K562 (cell line): ENCODE measurements at regions not wholly inside any gene's neighbourhood (a gene's known extent, or its start where the extent isn't known, plus 50 kb on each side); places are given as distances from the start of the nearest gene placed in this dataset.

Experiments
- ATF7 ChIP-seq: fragments of 450-650 bp; IDR thresholded peaks from 2 replicates; pipeline ENCODE4 v1.7.1; 2014; ENCODE audit warnings: mild to moderate bottlenecking, moderate library complexity
- BRD4 ChIP-seq: fragments of 200-600 bp; sonication (generic); IDR thresholded peaks from 2 replicates; pipeline ENCODE4 v1.6.1; 2017; ENCODE audit warnings: inconsistent platforms
- CBFA2T3 ChIP-seq: fragments of 450-650 bp; IDR thresholded peaks from 2 replicates; pipeline ENCODE4 v1.6.1; 2017
- ERF ChIP-seq: fragments of 450-650 bp; formaldehyde crosslinking; IDR thresholded peaks from 2 replicates; pipeline ENCODE4 v1.4.0; 2020; ENCODE audit warnings: mild to moderate bottlenecking, mixed read lengths
- GATA2 ChIP-seq: sonication (generic); formaldehyde crosslinking; IDR thresholded peaks from 2 replicates; pipeline ENCODE4 v1.4.0; 2020; ENCODE audit warnings: mild to moderate bottlenecking, missing genetic modification reagents
- HMBOX1 ChIP-seq: sonication (generic); IDR thresholded peaks from 2 replicates; pipeline ENCODE4 v1.6.1; 2016
- JUN ChIP-seq, 2 experiments: sonication (generic) in 1 of 2; formaldehyde crosslinking in 1 of 2; IDR thresholded peaks; 2 replicates each; pipeline versions ENCODE4 v1.6.1 to v1.8.0; 2012 to 2022; ENCODE audit warnings: borderline replicate concordance in 2 of 2, mild to moderate bottlenecking in 2 of 2, improper control_type of control experiment in 1 of 2, low read depth in 1 of 2, low read length in 1 of 2, missing genetic modification reagents in 1 of 2
- KLF13 ChIP-seq: fragments of 450-650 bp; IDR thresholded peaks from 2 replicates; pipeline ENCODE4 v1.6.1; 2016; ENCODE audit warnings: missing genetic modification characterization, low read depth, mild to moderate bottlenecking, missing compliant biosample characterization, moderate library complexity, borderline replicate concordance
- MECOM ChIP-seq: fragments of 250-450 bp; sonication (Bioruptor Pico); IDR thresholded peaks from 2 replicates; pipeline ENCODE4 v1.8.0; 2022; ENCODE audit warnings: inconsistent platforms
- NFRKB ChIP-seq: fragments of 450-650 bp; IDR thresholded peaks from 2 replicates; pipeline ENCODE4 v1.6.1; 2016; ENCODE audit warnings: low read depth
- NFYB ChIP-seq: IDR thresholded peaks from 2 replicates; pipeline ENCODE4 v1.6.1; 2011; ENCODE audit warnings: mild to moderate bottlenecking, moderate library complexity; ENCODE audit not compliant: insufficient read length; ENCODE audit errors: extremely low read depth
- PCBP2 ChIP-seq: fragments of 200-400 bp; formaldehyde crosslinking; IDR thresholded peaks from 2 replicates; pipeline ENCODE4 v1.6.1; 2018; ENCODE audit warnings: low read length, low read depth, mild to moderate bottlenecking, moderate library complexity; ENCODE audit not compliant: poor library complexity, severe bottlenecking
- PHB ChIP-seq: fragments of 250-450 bp; sonication (Bioruptor Pico); IDR thresholded peaks from 2 replicates; pipeline ENCODE4 v1.5.0; 2021
- POLR2A ChIP-seq: fragments of 450-650 bp; conservative IDR thresholded peaks from 2 replicates; pipeline ENCODE4 v1.6.1; 2016
- SAFB2 ChIP-seq: fragments of 200-400 bp; formaldehyde crosslinking; IDR thresholded peaks from 2 replicates; pipeline ENCODE4 v1.6.1; 2018; ENCODE audit warnings: borderline replicate concordance, low read length, low read depth, moderate library complexity; ENCODE audit not compliant: severe bottlenecking
- STAT5A ChIP-seq: IDR thresholded peaks from 2 replicates; pipeline ENCODE4 v1.6.1; 2012; ENCODE audit warnings: low read length, inconsistent platforms, borderline replicate concordance
- TCF7L2 ChIP-seq: fragments of 150-350 bp; IDR thresholded peaks from 2 replicates; pipeline ENCODE4 v1.6.1; 2016; ENCODE audit warnings: low read depth, mild to moderate bottlenecking, low read length, moderate library complexity
- THAP12 ChIP-seq: fragments of 250-450 bp; sonication (Bioruptor Pico); IDR thresholded peaks from 2 replicates; pipeline ENCODE4 v1.9.0; 2021; ENCODE audit warnings: mild to moderate bottlenecking, inconsistent platforms
- THRAP3 ChIP-seq: fragments of 450-650 bp; IDR thresholded peaks from 2 replicates; pipeline ENCODE4 v1.6.1; 2016; ENCODE audit warnings: mild to moderate bottlenecking, inconsistent platforms, borderline replicate concordance
- ZKSCAN3 ChIP-seq: fragments of 250-450 bp; sonication (Bioruptor Pico); IDR thresholded peaks from 2 replicates; pipeline ENCODE4 v1.4.0; 2020
- ZKSCAN8 ChIP-seq: fragments of 200-800 bp; sonication (Bioruptor generic); IDR thresholded peaks from 2 replicates; pipeline ENCODE4 v1.6.1; 2016; ENCODE audit warnings: missing genetic modification characterization, missing compliant biosample characterization
- ZNF212 ChIP-seq: fragments of 450-650 bp; formaldehyde crosslinking; IDR thresholded peaks from 2 replicates; pipeline ENCODE4 v1.4.0; 2020; ENCODE audit warnings: mild to moderate bottlenecking
- ZNF253 ChIP-seq: fragments of 250-450 bp; sonication (Bioruptor Pico); conservative IDR thresholded peaks from 2 replicates; pipeline ENCODE4 v1.6.1; 2021; ENCODE audit warnings: mild to moderate bottlenecking
- ZNF785 ChIP-seq: fragments of 250-450 bp; sonication (Bioruptor Pico); IDR thresholded peaks from 2 replicates; pipeline ENCODE4 v1.4.0; 2020; ENCODE audit warnings: mild to moderate bottlenecking
- TF ChIP-seq, protein P1 (sequence below): IDR thresholded peaks from 3 replicates; pipeline ENCODE4 v1.6.1; 2011; ENCODE audit warnings: borderline replicate concordance, mild to moderate bottlenecking; ENCODE audit not compliant: insufficient read length, insufficient read depth

GRCh38 chr16:65975049-65975708 lies 391.3 kb upstream of the CDH5 start (continued):
- TF ChIP-seq TCF7L2, result no peak
- TF ChIP-seq GATA2, result no peak
- no peak for TF ChIP-seq THRAP3
- TF ChIP-seq SAFB2, result no peak
- TF ChIP-seq MECOM, result 0 out of 2 replicates have a peak, but pooled peaks have one; percentile 30
- no peak for TF ChIP-seq THAP12 (CRISPR knock-in tag)
- TF ChIP-seq NFRKB, result no peak
- TF ChIP-seq ATF7, result peak; percentile 50; the same call in 1 of the 2 replicates
- TF ChIP-seq ZKSCAN3 (CRISPR knock-in tag), result no peak
- TF ChIP-seq ZNF253 (CRISPR knock-in tag), result no peak
- no peak for TF ChIP-seq ZNF212 (CRISPR knock-in tag)
- no peak for TF ChIP-seq PCBP2
- no peak for TF ChIP-seq KLF13 (tag)
- TF ChIP-seq JUN (IDR thresholded peaks at IDR 0.05; ENCODE audit: borderline replicate concordance, low read depth, low read length), result peak; percentile 87
- no peak for TF ChIP-seq JUN (CRISPR knock-in tag; IDR thresholded peaks at IDR 0.05; ENCODE audit: borderline replicate concordance)
- no peak for TF ChIP-seq ZKSCAN8
- TF ChIP-seq POLR2A, result no peak
- TF ChIP-seq STAT5A, result no peak
- TF ChIP-seq CBFA2T3, result peak; percentile 46; the same call in 1 of the 2 replicates
- TF ChIP-seq, protein P1, sequence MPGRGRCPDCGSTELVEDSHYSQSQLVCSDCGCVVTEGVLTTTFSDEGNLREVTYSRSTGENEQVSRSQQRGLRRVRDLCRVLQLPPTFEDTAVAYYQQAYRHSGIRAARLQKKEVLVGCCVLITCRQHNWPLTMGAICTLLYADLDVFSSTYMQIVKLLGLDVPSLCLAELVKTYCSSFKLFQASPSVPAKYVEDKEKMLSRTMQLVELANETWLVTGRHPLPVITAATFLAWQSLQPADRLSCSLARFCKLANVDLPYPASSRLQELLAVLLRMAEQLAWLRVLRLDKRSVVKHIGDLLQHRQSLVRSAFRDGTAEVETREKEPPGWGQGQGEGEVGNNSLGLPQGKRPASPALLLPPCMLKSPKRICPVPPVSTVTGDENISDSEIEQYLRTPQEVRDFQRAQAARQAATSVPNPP, result no peak
- no peak for TF ChIP-seq NFYB
- TF ChIP-seq ZNF785 (CRISPR knock-in tag), result no peak
- no peak for TF ChIP-seq PHB
- TF ChIP-seq HMBOX1, result no peak
- no peak for TF ChIP-seq ERF (CRISPR knock-in tag)
- TF ChIP-seq BRD4, result no peak; the same call in 1 of the 2 replicates
